HepG2 (cell line): ENCODE measurements at regions not wholly inside any gene's neighbourhood (a gene's known extent, or its start where the extent isn't known, plus 50 kb on each side); places are given as distances from the start of the nearest gene placed in this dataset.

Experiments
- TAF1 ChIP-seq: sonication (generic); formaldehyde crosslinking; IDR thresholded peaks from 2 replicates; pipeline ENCODE4 v1.4.0; 2020; ENCODE audit warnings: missing genetic modification reagents
- TF ChIP-seq, protein P1 (sequence below), 2 experiments: fragments of 450-650 bp in 1 of 2; sonication (generic) in 1 of 2; formaldehyde crosslinking in 1 of 2; IDR thresholded peaks; 2 replicates each; pipeline versions ENCODE4 v1.6.1 to v1.8.0; 2016 to 2022; ENCODE audit warnings: antibody characterized with exemption in 1 of 2, mild to moderate bottlenecking in 1 of 2, missing genetic modification reagents in 1 of 2

DNA sequence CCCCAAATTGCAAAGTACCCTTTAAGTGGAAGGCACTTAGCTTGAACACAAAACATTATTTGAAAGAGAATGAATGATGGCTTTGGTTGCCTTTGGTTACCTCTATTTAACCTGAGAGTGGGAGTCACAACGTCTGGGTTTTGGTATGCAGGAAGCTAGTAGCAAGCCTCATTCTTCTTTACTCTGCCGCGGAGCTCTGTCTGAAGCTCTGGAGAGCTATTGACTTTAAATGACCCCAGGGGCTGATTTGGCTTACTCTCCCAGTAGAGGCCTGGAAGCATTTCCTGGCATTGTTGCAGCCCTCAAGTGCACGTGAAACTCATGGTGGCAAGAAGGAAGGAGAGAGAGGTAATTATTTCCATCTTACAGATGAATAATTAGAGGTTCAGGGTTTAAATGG, 81.8 kb upstream of the MAGEA4 start:
- no peak for TF ChIP-seq TAF1
- TF ChIP-seq, protein P1, sequence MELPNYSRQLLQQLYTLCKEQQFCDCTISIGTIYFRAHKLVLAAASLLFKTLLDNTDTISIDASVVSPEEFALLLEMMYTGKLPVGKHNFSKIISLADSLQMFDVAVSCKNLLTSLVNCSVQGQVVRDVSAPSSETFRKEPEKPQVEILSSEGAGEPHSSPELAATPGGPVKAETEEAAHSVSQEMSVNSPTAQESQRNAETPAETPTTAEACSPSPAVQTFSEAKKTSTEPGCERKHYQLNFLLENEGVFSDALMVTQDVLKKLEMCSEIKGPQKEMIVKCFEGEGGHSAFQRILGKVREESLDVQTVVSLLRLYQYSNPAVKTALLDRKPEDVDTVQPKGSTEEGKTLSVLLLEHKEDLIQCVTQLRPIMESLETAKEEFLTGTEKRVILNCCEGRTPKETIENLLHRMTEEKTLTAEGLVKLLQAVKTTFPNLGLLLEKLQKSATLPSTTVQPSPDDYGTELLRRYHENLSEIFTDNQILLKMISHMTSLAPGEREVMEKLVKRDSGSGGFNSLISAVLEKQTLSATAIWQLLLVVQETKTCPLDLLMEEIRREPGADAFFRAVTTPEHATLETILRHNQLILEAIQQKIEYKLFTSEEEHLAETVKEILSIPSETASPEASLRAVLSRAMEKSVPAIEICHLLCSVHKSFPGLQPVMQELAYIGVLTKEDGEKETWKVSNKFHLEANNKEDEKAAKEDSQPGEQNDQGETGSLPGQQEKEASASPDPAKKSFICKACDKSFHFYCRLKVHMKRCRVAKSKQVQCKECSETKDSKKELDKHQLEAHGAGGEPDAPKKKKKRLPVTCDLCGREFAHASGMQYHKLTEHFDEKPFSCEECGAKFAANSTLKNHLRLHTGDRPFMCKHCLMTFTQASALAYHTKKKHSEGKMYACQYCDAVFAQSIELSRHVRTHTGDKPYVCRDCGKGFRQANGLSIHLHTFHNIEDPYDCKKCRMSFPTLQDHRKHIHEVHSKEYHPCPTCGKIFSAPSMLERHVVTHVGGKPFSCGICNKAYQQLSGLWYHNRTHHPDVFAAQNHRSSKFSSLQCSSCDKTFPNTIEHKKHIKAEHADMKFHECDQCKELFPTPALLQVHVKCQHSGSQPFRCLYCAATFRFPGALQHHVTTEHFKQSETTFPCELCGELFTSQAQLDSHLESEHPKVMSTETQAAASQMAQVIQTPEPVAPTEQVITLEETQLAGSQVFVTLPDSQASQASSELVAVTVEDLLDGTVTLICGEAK (IDR thresholded peaks at IDR 0.05) = no peak
- TF ChIP-seq, protein P1 (CRISPR knock-in tag; IDR thresholded peaks at IDR 0.05) = no peak
